ENCODE measurements at regions not wholly inside any gene's neighbourhood (a gene's known extent, or its start where the extent isn't known, plus 50 kb on each side); places are given as distances from the start of the nearest gene placed in this dataset.

GRCh38 chr20:19108155-19108554, 104.3 kb upstream of the SLC24A3 start:
- no peak overlapping the region for H3K9ac ChIP-seq (ENCODE audit: low read depth in 1 of 2, low read length in 2 of 2)
- no peak overlapping the region for H3K4me3 ChIP-seq (ENCODE audit: low read length in 2 of 2)
- H3K27me3 ChIP-seq (ENCODE audit: control insufficient read depth in 2 of 2, insufficient read depth in 2 of 2, low read length in 2 of 2) = no peaks in the 10 kb centered on the region
- H3K36me3 ChIP-seq (ENCODE audit: control insufficient read depth in 2 of 2, insufficient read depth in 2 of 2, low read length in 2 of 2) = no peaks in the 10 kb centered on the region
- no peaks in the 10 kb centered on the region for H3K4me1 ChIP-seq (ENCODE audit: control insufficient read depth in 2 of 2, insufficient read depth in 2 of 2, low read length in 2 of 2)
- H3K9me3 ChIP-seq (ENCODE audit: control insufficient read depth in 2 of 2, low read length in 2 of 2) = no peaks in the 10 kb centered on the region
- no peak overlapping the region for H3K27ac ChIP-seq (ENCODE audit: low read depth in 2 of 2, low read length in 2 of 2)

DNA sequence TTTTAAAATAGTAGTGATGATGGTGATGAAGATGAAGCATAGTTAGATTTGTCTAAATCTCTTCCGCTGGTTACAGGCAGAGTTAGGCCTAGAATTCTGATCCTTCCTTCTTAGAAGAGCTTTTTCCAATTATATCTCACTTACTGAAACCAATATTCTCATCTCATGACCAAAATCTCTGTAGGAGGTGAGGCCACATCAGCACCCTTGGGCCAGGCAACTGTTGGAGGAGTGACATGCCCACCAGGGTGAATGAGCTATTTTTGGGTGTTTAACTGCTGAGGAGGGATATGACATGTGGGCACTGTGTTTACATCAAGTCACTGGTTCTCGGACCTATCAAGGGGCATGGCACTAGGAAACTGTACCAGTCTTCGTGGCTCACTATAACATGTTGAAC, 102.2 kb upstream of the SLC24A3 start:
- Histone ChIP-seq H3K36me3 (ENCODE audit: control insufficient read depth in 2 of 2, insufficient read depth in 2 of 2, low read length in 2 of 2) (no peaks in the 10 kb centered on the region), H3K4me1 (ENCODE audit: control insufficient read depth in 2 of 2, insufficient read depth in 2 of 2, low read length in 2 of 2) (peaks cover 0 to 3% of the 10 kb centered on the region in 2 donors), H3K27me3 (ENCODE audit: control insufficient read depth in 2 of 2, insufficient read depth in 2 of 2, low read length in 2 of 2) (no peaks in the 10 kb centered on the region), H3K27ac (ENCODE audit: low read depth in 2 of 2, low read length in 2 of 2) (no peak overlapping the region), H3K9me3 (ENCODE audit: control insufficient read depth in 2 of 2, low read length in 2 of 2) (no peaks in the 10 kb centered on the region), H3K4me3 (ENCODE audit: low read length in 2 of 2) (no peak overlapping the region), H3K9ac (ENCODE audit: low read depth in 1 of 2, low read length in 2 of 2) (no peak overlapping the region)

GRCh38 chr20:19110881-19111460, 101.5 kb upstream of the SLC24A3 start:
- H3K27me3 ChIP-seq (ENCODE audit: control insufficient read depth in 2 of 2, insufficient read depth in 2 of 2, low read length in 2 of 2) = no peaks in the 10 kb centered on the region
- no peaks in the 10 kb centered on the region for H3K9me3 ChIP-seq (ENCODE audit: control insufficient read depth in 2 of 2, low read length in 2 of 2)
- H3K4me1 ChIP-seq (ENCODE audit: control insufficient read depth in 2 of 2, insufficient read depth in 2 of 2, low read length in 2 of 2) = peaks cover 0 to 3% of the 10 kb centered on the region in 2 donors
- no peaks in the 10 kb centered on the region for H3K36me3 ChIP-seq (ENCODE audit: control insufficient read depth in 2 of 2, insufficient read depth in 2 of 2, low read length in 2 of 2)
- H3K9ac ChIP-seq (ENCODE audit: low read depth in 1 of 2, low read length in 2 of 2) = no peak overlapping the region
- H3K4me3 ChIP-seq (ENCODE audit: low read length in 2 of 2) = no peak overlapping the region
- no peak overlapping the region for H3K27ac ChIP-seq (ENCODE audit: low read depth in 2 of 2, low read length in 2 of 2)

DNA sequence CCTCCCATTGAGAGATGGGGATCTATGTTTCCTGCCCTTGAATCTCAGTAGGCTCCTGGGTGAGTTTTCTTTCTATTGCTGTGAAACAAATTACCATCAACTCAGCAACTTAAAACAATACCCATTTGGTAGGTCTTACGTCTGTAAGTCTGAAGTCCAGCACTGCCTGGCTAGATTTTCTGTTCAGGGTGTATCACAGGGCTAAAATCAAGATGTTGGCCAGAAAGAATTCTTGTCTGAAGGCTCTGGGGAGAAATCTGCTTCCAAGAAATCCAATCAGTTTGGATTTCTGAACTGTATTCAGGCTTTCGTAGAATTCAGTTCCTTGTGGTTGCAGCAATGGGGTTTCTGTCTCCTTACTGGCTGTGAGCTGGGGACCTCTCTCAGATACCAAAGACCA, 99.6 kb upstream of the SLC24A3 start:
- Histone ChIP-seq H3K4me3 (ENCODE audit: low read length in 2 of 2) (no peak overlapping the region), H3K9me3 (ENCODE audit: control insufficient read depth in 2 of 2, low read length in 2 of 2) (no peaks in the 10 kb centered on the region), H3K4me1 (ENCODE audit: control insufficient read depth in 2 of 2, insufficient read depth in 2 of 2, low read length in 2 of 2) (peaks cover 0 to 3% of the 10 kb centered on the region in 2 donors), H3K36me3 (ENCODE audit: control insufficient read depth in 2 of 2, insufficient read depth in 2 of 2, low read length in 2 of 2) (no peaks in the 10 kb centered on the region), H3K27ac (ENCODE audit: low read depth in 2 of 2, low read length in 2 of 2) (no peak overlapping the region), H3K9ac (ENCODE audit: low read depth in 1 of 2, low read length in 2 of 2) (no peak overlapping the region), H3K27me3 (ENCODE audit: control insufficient read depth in 2 of 2, insufficient read depth in 2 of 2, low read length in 2 of 2) (no peaks in the 10 kb centered on the region)

DNA sequence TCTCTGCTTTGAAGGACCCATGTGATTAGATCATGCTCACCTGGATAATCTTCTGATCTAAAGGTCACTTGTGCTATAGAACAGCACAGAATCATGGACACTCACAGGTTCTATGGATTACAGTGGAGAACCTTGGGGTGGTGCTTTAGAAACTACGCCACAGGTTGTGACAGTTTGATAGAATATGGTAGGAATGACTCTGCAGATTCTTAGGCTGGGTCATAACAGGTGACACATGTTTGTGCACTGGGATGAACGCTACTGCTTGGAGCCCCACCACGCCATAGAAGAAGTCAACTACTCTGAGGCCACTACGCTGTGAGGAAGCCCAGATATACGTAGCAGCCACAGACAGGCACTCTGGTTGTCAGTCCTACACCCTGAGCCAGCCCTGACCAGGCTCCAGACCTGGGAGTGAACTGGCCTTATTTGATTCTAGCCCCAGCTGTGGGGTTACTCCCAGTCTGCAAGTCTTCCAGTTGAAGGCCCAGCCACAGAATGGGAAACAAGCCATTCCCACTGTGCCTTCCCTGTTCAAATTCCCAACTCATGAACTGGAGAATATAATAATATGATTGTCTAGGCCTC, 99.0 kb upstream of the SLC24A3 start:
- Histone ChIP-seq H3K4me1 (ENCODE audit: control insufficient read depth in 2 of 2, insufficient read depth in 2 of 2, low read length in 2 of 2) (peaks cover 0 to 3% of the 10 kb centered on the region in 2 donors), H3K36me3 (ENCODE audit: control insufficient read depth in 2 of 2, insufficient read depth in 2 of 2, low read length in 2 of 2) (no peaks in the 10 kb centered on the region), H3K27me3 (ENCODE audit: control insufficient read depth in 2 of 2, insufficient read depth in 2 of 2, low read length in 2 of 2) (no peaks in the 10 kb centered on the region), H3K9me3 (ENCODE audit: control insufficient read depth in 2 of 2, low read length in 2 of 2) (no peaks in the 10 kb centered on the region), H3K4me3 (ENCODE audit: low read length in 2 of 2) (no peak overlapping the region), H3K27ac (ENCODE audit: low read depth in 2 of 2, low read length in 2 of 2) (no peak overlapping the region), H3K9ac (ENCODE audit: low read depth in 1 of 2, low read length in 2 of 2) (no peak overlapping the region)

- Histone ChIP-seq H3K4me3 (ENCODE audit: low read length in 2 of 2) (no peak overlapping the region), H3K4me1 (ENCODE audit: control insufficient read depth in 2 of 2, insufficient read depth in 2 of 2, low read length in 2 of 2) (peaks cover 0 to 3% of the 10 kb centered on the region in 2 donors), H3K9me3 (ENCODE audit: control insufficient read depth in 2 of 2, low read length in 2 of 2) (no peaks in the 10 kb centered on the region), H3K36me3 (ENCODE audit: control insufficient read depth in 2 of 2, insufficient read depth in 2 of 2, low read length in 2 of 2) (no peaks in the 10 kb centered on the region), H3K27me3 (ENCODE audit: control insufficient read depth in 2 of 2, insufficient read depth in 2 of 2, low read length in 2 of 2) (no peaks in the 10 kb centered on the region), H3K27ac (ENCODE audit: low read depth in 2 of 2, low read length in 2 of 2) (no peak overlapping the region), H3K9ac (ENCODE audit: low read depth in 1 of 2, low read length in 2 of 2) (no peak overlapping the region)
Observed at GRCh38 chr20:19114410-19114809, 98.0 kb upstream of the SLC24A3 start.

GRCh38 chr20:19115581-19115980, 96.9 kb upstream of the SLC24A3 start:
- peaks cover 0 to 8% of the 10 kb centered on the region in 2 donors for H3K4me1 ChIP-seq (ENCODE audit: control insufficient read depth in 2 of 2, insufficient read depth in 2 of 2, low read length in 2 of 2)
- H3K36me3 ChIP-seq (ENCODE audit: control insufficient read depth in 2 of 2, insufficient read depth in 2 of 2, low read length in 2 of 2) = no peaks in the 10 kb centered on the region
- H3K9me3 ChIP-seq (ENCODE audit: control insufficient read depth in 2 of 2, low read length in 2 of 2) = no peaks in the 10 kb centered on the region
- no peak overlapping the region for H3K27ac ChIP-seq (ENCODE audit: low read depth in 2 of 2, low read length in 2 of 2)
- H3K27me3 ChIP-seq (ENCODE audit: control insufficient read depth in 2 of 2, insufficient read depth in 2 of 2, low read length in 2 of 2) = no peaks in the 10 kb centered on the region
- no peak overlapping the region for H3K9ac ChIP-seq (ENCODE audit: low read depth in 1 of 2, low read length in 2 of 2)
- no peak overlapping the region for H3K4me3 ChIP-seq (ENCODE audit: low read length in 2 of 2)

GRCh38 chr20:19120011-19120410, 92.4 kb upstream of the SLC24A3 start:
- no peaks in the 10 kb centered on the region for H3K9me3 ChIP-seq (ENCODE audit: control insufficient read depth in 2 of 2, low read length in 2 of 2)
- peaks cover 0 to 15% of the 10 kb centered on the region in 2 donors for H3K4me1 ChIP-seq (ENCODE audit: control insufficient read depth in 2 of 2, insufficient read depth in 2 of 2, low read length in 2 of 2)
- H3K4me3 ChIP-seq (ENCODE audit: low read length in 2 of 2) = no peak overlapping the region
- no peak overlapping the region for H3K27ac ChIP-seq (ENCODE audit: low read depth in 2 of 2, low read length in 2 of 2)
- no peaks in the 10 kb centered on the region for H3K27me3 ChIP-seq (ENCODE audit: control insufficient read depth in 2 of 2, insufficient read depth in 2 of 2, low read length in 2 of 2)
- H3K36me3 ChIP-seq (ENCODE audit: control insufficient read depth in 2 of 2, insufficient read depth in 2 of 2, low read length in 2 of 2) = no peaks in the 10 kb centered on the region
- H3K9ac ChIP-seq (ENCODE audit: low read depth in 1 of 2, low read length in 2 of 2) = no peak overlapping the region

- Histone ChIP-seq H3K27ac (ENCODE audit: low read depth in 2 of 2, low read length in 2 of 2) (peak overlapping the region; percentile 32 to 41), H3K4me1 (ENCODE audit: control insufficient read depth in 2 of 2, insufficient read depth in 2 of 2, low read length in 2 of 2) (peaks cover 0 to 15% of the 10 kb centered on the region in 2 donors), H3K9ac (ENCODE audit: low read depth in 1 of 2, low read length in 2 of 2) (no peak overlapping the region), H3K9me3 (ENCODE audit: control insufficient read depth in 2 of 2, low read length in 2 of 2) (no peaks in the 10 kb centered on the region), H3K36me3 (ENCODE audit: control insufficient read depth in 2 of 2, insufficient read depth in 2 of 2, low read length in 2 of 2) (no peaks in the 10 kb centered on the region), H3K4me3 (ENCODE audit: low read length in 2 of 2) (no peak overlapping the region), H3K27me3 (ENCODE audit: control insufficient read depth in 2 of 2, insufficient read depth in 2 of 2, low read length in 2 of 2) (no peaks in the 10 kb centered on the region)
Observed at GRCh38 chr20:19120569-19120968, 91.9 kb upstream of the SLC24A3 start.

DNA sequence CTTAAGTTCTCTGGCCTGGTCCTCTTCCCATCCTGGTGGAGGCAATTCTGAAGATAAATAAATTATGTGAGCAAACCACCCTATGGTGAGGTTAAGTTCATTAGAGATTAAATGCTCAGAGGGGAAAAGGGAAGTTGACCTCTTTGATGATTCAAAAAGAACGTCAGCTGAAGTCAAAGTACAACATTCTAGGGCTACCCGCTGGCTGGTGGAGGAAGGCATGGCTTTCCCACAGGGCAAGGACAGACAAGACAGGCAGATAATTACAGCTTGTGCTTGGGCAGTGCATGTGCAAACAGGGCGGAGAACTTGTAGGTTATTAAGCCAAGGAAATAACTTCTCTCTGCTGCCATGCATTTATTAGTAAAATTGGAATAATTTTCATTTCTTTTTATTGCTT, 91.0 kb upstream of the SLC24A3 start:
- Histone ChIP-seq H3K27me3 (ENCODE audit: control insufficient read depth in 2 of 2, insufficient read depth in 2 of 2, low read length in 2 of 2) (no peaks in the 10 kb centered on the region), H3K9me3 (ENCODE audit: control insufficient read depth in 2 of 2, low read length in 2 of 2) (no peaks in the 10 kb centered on the region), H3K4me3 (ENCODE audit: low read length in 2 of 2) (no peak overlapping the region), H3K36me3 (ENCODE audit: control insufficient read depth in 2 of 2, insufficient read depth in 2 of 2, low read length in 2 of 2) (no peaks in the 10 kb centered on the region), H3K9ac (ENCODE audit: low read depth in 1 of 2, low read length in 2 of 2) (no peak overlapping the region), H3K4me1 (ENCODE audit: control insufficient read depth in 2 of 2, insufficient read depth in 2 of 2, low read length in 2 of 2) (peaks cover 0 to 15% of the 10 kb centered on the region in 2 donors), H3K27ac (ENCODE audit: low read depth in 2 of 2, low read length in 2 of 2) (peak overlapping the region; percentile 32 to 41)

All from mucosa of rectum (tissue), 2 donors.